DMS153 treated with DMSO at 0.1 percent for 48 hours (cell line): ENCODE measurements at regions not wholly inside any gene's neighbourhood (a gene's known extent, or its start where the extent isn't known, plus 50 kb on each side); places are given as distances from the start of the nearest gene placed in this dataset.
A peak's percentile ranks its signal among the peaks of the same experiment; 100 is the strongest.

Experiments used
- DNase-seq: peaks from one replicate; lab custom pipeline; 2025; ENCODE audit not compliant: unreplicated experiment; lab: John Stamatoyannopoulos, UW

GRCh38 chr9:130755377-130756007 lies 61.9 kb downstream of the EXOSC2 start:
- no peak for DNase-seq

DNA sequence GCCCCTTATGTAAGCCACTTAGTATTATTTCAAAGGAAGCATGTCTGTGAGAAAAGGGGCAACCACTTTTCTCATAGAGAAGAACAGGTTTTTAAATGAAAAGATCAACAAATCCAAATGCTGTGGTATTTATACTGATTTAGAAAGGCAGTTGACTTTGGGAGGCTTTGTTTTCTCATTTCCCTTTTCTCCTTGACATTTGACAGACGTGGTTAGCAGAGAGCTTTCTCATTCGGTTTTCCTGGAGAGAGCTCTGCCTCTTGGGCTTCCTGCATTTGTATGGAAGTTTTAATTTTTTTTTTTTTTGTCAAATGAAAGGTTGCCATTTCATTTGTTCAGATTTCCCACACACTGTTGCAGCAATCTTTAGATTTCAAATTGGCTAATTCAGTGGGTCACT lies 62.5 kb downstream of the EXOSC2 start:
- DNase-seq, result no peak

DNA sequence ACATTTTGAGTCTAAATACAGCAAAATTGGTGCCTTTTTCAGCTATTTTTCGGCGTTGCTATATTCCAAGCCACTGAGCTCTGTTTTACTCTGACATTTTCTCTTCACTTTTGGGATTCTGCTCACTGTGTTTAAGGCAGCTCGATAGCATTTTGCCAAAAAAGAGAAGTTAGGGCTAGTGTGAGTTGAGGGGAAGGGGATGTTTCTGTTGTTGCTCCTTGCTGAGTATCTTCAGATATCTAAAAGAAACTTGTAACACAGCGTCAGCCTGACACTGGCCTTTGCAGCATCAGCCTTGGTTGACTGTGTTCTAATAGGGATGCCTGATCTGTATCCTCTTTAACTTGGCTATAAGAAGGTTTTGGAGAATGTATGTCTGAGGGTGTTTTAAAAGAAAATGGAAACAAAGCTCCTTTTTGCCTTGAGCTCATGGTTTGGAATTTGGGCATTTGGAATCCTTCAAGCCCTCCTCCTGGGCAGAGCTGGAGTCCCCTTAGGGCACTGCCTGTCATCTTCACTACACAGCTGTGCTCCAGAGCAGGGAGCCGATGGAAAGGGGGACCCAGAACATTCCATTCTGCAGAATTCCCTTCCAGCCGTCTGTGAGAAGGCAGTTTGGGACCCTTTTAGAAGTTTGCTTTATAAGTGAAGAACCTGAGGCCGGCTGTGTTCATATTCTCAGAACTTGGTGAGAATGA lies 63.0 kb downstream of the EXOSC2 start:
- no peak for DNase-seq

GRCh38 chr9:130759738-130760137 lies 66.2 kb downstream of the EXOSC2 start:
- DNase-seq, result no peak

DNA sequence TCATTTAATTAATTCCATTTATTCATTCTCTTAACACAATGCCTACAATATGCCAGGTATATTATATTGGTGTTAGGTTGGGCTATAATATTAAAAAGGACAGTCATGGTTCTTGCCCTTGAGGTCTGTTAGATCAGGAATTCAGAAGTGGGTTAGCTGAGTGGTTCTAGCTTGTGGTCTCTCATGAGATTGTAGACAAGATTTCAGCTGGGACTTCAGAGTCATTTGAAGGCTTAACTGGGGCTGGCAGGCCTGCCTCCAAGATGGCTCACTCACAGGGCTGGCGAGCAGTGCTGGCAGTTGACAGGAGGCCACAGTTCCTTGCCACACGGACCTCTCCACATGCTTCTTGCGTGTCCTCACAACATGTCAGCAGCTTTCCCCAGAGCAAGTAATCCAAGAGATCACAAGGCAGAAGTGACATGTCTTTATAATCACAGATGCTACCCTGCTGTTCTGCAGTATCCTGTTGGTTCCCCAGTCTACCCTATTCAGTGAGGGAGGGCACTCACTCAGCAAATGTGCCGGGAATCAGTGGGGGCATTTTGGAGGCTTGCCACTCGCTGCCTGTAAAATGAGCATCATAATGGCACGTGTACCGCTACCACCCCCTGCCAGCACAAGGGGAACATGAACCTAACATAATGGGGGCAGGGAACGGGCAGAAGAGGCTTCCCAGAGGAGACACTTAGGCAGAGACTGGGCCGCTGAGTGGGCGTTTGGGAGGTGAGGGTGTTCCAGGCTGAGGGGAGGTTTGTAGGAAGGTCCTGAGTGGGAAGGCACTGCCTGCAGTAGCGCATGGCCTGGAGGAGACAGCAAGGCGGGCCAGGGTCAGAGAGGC lies 70.0 kb downstream of the EXOSC2 start:
- no peak for DNase-seq

DNA sequence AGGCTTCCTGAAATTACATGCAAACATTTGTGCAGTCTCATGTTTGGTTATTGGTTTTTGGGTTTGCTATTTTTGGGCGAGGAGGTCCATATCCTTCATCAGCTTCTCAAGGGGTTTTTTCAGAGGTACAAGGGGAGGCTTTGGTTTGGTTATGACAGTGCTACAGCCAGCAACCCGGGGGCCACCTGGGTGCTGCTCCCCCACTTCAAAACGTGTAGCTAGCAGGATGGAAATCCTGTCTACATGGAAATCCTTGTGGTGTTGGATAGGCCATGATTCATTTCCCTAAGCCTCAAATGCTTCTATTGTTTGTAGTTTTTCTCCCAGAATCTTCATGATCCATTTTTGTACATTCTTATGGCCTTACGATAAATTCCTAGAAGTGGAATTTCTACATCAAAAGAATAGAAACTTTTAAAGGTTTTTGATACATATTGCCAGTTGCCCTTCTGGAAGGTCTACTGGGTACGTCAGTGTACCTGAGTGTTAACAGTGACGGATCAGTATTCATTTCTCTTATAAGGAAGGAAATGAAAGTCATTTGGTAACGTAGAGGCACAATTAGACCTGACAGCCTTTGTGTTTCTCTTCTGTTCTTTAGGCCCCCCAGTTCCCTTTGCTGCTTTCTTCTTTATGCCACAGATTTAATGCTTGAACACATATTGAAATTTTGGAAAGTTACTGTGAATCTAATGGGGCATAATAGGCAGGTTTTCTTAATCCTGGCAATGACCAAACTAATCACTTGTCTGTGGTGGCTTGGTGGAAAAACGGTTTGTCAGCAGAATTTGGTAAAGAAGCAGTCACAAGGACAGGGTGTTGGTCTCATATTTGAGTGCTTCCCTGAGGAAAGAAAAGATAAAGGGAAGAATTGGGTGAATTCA lies 69.7 kb upstream of the ABL1 start:
- no peak for DNase-seq

DNA sequence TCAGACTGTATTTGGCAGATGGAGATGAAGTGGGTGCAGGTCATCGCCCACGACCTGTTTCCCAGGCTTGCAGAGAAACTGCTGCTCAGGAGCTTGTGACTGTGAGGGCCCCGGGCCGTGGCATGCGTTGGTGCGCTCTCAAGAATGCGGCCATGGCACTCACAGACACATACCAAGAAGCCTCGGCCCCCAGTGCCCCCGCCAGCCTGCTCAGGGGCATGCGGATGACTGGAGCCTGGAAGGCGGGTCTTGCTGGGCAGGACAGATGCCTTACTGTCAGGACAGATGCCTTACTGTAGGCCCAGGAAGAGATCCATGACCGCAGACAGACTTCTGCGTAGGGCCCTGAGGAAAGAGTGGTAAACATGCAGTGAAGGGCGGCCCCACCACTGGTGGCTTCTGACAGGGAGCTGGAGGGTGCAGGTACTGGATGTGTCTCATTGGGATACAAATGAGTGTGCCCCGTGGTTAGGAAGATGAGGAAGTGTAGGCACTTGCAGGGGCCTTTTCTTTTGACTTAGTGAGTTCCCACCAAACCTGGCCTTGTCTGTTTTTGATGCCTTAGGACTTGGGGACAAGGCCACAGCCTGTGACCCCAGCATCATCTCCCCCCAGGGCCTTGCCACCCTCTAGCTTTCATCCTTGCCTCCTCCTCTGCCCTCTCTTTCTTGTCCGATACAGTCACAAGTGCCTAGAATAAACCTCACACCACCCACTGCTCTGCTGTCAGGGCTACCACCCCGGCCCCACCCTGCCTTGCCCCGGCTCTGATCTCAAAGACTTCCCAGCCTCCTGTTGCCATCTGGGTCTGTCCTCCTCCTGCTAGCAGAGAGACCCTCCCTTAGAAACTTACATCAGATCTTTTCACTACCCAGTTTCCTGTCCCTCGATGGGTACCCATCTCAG lies 68.8 kb upstream of the ABL1 start:
- DNase-seq, result no peak

GRCh38 chr9:130766927-130767307 lies 68.1 kb upstream of the ABL1 start:
- DNase-seq, result no peak

GRCh38 chr9:130768265-130768664 lies 66.8 kb upstream of the ABL1 start:
- DNase-seq, result no peak

- no peak for DNase-seq
Observed at GRCh38 chr9:130768891-130769403, 66.1 kb upstream of the ABL1 start.

DNA sequence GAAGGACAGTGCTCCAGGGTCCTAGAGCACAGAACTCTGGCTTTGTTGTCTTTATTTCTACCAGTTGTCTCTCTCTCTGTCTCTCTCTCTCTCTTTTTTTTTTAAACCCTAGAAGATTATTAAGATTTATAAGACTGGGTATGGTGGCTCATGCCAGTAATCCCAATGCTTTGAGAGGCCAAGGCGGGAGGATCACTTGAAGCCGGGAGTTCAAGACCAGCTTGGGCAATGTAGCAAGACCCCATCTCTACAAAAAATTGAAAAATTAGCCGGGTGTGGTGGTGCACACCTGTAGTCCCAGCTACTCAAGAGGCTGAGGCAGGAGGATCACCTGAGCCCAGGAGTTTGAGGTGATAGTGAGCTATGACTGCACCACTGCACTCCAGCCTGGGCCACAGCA lies 65.0 kb upstream of the ABL1 start:
- no peak for DNase-seq

- DNase-seq, result peak; percentile 66
Observed at GRCh38 chr9:130770679-130771442, 64.2 kb upstream of the ABL1 start.

- no peak for DNase-seq
Observed at GRCh38 chr9:130772185-130772584, 62.9 kb upstream of the ABL1 start.

DNA sequence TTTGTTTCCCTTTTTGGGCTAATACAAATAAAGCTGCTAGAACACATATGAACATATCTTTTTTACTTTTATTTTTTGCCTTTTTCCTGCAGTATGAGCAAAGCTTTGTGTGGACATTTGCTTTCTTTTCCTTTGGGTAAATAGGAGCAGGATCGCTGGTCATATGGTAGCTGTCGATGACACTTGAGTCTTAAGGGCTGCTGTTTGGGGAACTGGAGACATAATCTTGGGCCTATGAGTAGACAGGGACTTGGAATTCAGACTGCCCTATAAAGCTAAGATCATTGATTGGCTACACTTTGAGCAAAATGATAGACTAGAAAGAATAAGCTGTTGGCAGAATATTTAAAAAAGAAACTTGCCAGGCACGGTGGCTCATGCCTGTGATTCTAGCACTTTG lies 60.9 kb upstream of the ABL1 start:
- DNase-seq, result no peak

DNA sequence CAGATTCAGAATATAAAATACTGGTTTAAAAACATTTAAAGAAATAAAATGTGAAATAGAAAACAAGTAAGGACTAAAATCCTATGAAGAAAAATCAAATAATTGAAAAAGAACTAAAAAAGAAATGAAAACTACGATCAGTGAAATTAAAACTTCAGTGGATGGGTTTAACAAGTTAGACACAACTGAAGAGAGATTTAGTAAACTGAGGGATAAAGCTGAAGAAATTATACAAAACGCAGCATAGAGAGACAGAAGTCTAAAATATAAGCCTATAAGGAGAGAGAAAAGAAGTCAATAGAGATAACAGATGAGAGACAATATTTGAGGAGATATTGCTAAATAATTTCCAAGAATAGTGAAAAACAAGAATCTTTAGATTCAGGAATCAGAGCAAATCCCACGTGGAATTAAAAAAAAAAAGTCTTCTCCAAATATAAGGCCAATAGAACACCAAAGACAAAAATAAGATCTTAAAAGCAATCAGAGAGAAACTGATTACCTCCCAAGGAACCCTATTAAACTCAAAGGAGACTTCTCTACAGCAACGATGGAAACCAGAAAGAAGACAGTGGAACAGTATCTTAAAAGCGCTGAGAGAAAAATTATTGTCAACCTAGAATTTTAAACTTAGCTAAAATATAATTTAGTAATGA lies 59.6 kb upstream of the ABL1 start:
- DNase-seq, result no peak

DNA sequence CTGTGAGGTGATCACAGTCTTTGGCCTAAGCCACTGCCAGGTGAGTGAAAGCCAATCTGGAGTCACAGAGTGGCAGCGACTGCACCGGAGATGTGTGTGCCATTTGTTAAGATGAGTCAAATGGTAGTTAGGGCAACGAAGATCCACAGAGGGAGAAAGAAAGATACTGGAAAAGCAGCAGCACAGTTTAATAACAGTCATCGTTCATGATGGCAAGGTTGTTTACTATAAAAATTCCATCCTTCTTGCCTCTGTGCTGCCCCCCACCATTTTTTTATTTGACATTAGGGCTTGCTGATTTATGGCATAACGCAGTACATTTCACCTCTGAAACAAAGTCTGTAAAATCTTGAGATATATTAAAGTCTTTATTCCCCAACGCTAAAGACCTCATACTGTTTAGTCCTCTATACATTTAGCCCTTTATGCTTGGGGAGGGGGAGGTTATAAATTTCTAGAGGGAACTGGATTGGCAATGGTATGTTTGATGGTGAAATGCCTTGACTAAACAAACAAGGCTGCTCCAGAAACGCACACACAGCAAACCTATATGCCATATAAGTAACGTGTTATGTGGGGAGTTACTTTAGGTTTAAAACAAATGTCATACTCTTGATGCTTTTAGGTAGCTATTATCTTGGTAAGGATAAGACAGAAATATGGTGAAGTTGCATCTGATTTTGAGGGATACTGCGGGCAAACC lies 55.8 kb upstream of the ABL1 start:
- no peak for DNase-seq

- DNase-seq, result no peak
Observed at GRCh38 chr9:130780415-130780814, 54.6 kb upstream of the ABL1 start.

- DNase-seq, result no peak
Observed at GRCh38 chr9:130780865-130781504, 54.1 kb upstream of the ABL1 start.
